ENCODE measurements at regions not wholly inside any gene's neighbourhood (a gene's known extent, or its start where the extent isn't known, plus 50 kb on each side); places are given as distances from the start of the nearest gene placed in this dataset.

- H3K27ac ChIP-seq: no peak overlapping the region
- no peak overlapping the region for H3K4me3 ChIP-seq
- Mint-ChIP-seq H3K4me1 (peaks cover 6% of the 10 kb centered on the region), H3K36me3 (peaks cover 6% of the 10 kb centered on the region), H3K4me3 (no peak overlapping the region), H3K9me3 (peaks cover 11% of the 10 kb centered on the region), H3K27me3 (ENCODE audit: insufficient read depth, low read depth) (peaks cover 4% of the 10 kb centered on the region), H3K27ac (no peak overlapping the region)
- no peaks in the 10 kb centered on the region for H3K79me2 ChIP-seq (ENCODE audit: low read depth)
- H3K36me3 ChIP-seq: no peaks in the 10 kb centered on the region
- H4K20me1 ChIP-seq (ENCODE audit: low read depth): no peaks in the 10 kb centered on the region
- TF ChIP-seq EZH2 (IDR thresholded peaks at IDR 0.05) (no peak), EZH2phosphoT487 (IDR thresholded peaks at IDR 0.05) (no peak), CTCF (IDR thresholded peaks at IDR 0.05) (no peak)
- H3K27me3 ChIP-seq: no peaks in the 10 kb centered on the region
- H3K4me2 ChIP-seq: no peak overlapping the region
- H3K4me1 ChIP-seq: peaks cover 10% of the 10 kb centered on the region
- H3K9ac ChIP-seq: no peak overlapping the region
- no peak for DNase-seq (ENCODE audit: low spot score)
- peaks cover 3% of the 10 kb centered on the region for H3F3A ChIP-seq (ENCODE audit: low read depth)
- no peak overlapping the region for H2AFZ ChIP-seq (replicated peaks)
- H3K9me3 ChIP-seq (ENCODE audit: low read depth): no peaks in the 10 kb centered on the region
Observed at GRCh38 chr15:60096157-60096556, 92.0 kb downstream of the FOXB1 start.

- H3K4me1 Mint-ChIP-seq: peaks cover 19% of the 10 kb centered on the region
- Histone ChIP-seq H3K36me3 (no peaks in the 10 kb centered on the region), H3K9ac (no peak overlapping the region), H3K4me2 (peak overlapping the region; percentile 67), H3K4me3 (no peak overlapping the region), H3K4me1 (peaks cover 32% of the 10 kb centered on the region), H3K27me3 (no peaks in the 10 kb centered on the region), H4K20me1 (ENCODE audit: low read depth) (no peaks in the 10 kb centered on the region), H3F3A (ENCODE audit: low read depth) (peaks cover 18% of the 10 kb centered on the region), H3K27ac (peak overlapping the region; percentile 75), H3K79me2 (ENCODE audit: low read depth) (peaks cover 3% of the 10 kb centered on the region), H2AFZ (replicated peaks) (no peak overlapping the region), H3K9me3 (ENCODE audit: low read depth) (no peaks in the 10 kb centered on the region)
- H3K9me3 Mint-ChIP-seq: peaks cover 9% of the 10 kb centered on the region
- H3K4me3 Mint-ChIP-seq: no peak overlapping the region
- peaks cover 6% of the 10 kb centered on the region for H3K27me3 Mint-ChIP-seq (ENCODE audit: insufficient read depth, low read depth)
- peak; percentile 50 for DNase-seq (ENCODE audit: low spot score)
- TF ChIP-seq EZH2 (IDR thresholded peaks at IDR 0.05) (no peak), EZH2phosphoT487 (IDR thresholded peaks at IDR 0.05) (no peak), CTCF (IDR thresholded peaks at IDR 0.05) (no peak)
- peaks cover 6% of the 10 kb centered on the region for H3K36me3 Mint-ChIP-seq
- H3K27ac Mint-ChIP-seq: no peak overlapping the region
Observed at GRCh38 chr15:60101416-60101815, 97.3 kb downstream of the FOXB1 start.

- Histone ChIP-seq H3K27me3 (no peaks in the 10 kb centered on the region), H3K9ac (no peak overlapping the region), H4K20me1 (ENCODE audit: low read depth) (no peaks in the 10 kb centered on the region), H3K9me3 (ENCODE audit: low read depth) (no peaks in the 10 kb centered on the region), H3K36me3 (no peaks in the 10 kb centered on the region), H2AFZ (replicated peaks) (no peak overlapping the region), H3K79me2 (ENCODE audit: low read depth) (peaks cover 3% of the 10 kb centered on the region), H3K4me3 (no peak overlapping the region), H3K4me1 (peaks cover 32% of the 10 kb centered on the region), H3F3A (ENCODE audit: low read depth) (peaks cover 18% of the 10 kb centered on the region), H3K27ac (no peak overlapping the region), H3K4me2 (no peak overlapping the region)
- TF ChIP-seq CTCF (IDR thresholded peaks at IDR 0.05): no peak
- TF ChIP-seq EZH2 (IDR thresholded peaks at IDR 0.05): no peak
- no peak for TF ChIP-seq EZH2phosphoT487 (IDR thresholded peaks at IDR 0.05)
- peaks cover 4% of the 10 kb centered on the region for H3K36me3 Mint-ChIP-seq
- peaks cover 6% of the 10 kb centered on the region for H3K27me3 Mint-ChIP-seq (ENCODE audit: insufficient read depth, low read depth)
- H3K9me3 Mint-ChIP-seq: peaks cover 9% of the 10 kb centered on the region
- peaks cover 19% of the 10 kb centered on the region for H3K4me1 Mint-ChIP-seq
- no peak for DNase-seq (ENCODE audit: low spot score)
- H3K4me3 Mint-ChIP-seq: no peak overlapping the region
- no peak overlapping the region for H3K27ac Mint-ChIP-seq
Observed at GRCh38 chr15:60102748-60103147, 98.6 kb downstream of the FOXB1 start.

Measured in neural progenitor cell (in vitro differentiated cells).